T-helper 9 cell (primary cell): ENCODE measurements at regions not wholly inside any gene's neighbourhood (a gene's known extent, or its start where the extent isn't known, plus 50 kb on each side); places are given as distances from the start of the nearest gene placed in this dataset.
"Not testable (repeated sequence)": the region's sequence is repeated elsewhere in the genome, so short reads cannot be mapped to it uniquely, and the experiment has no call there.

Source experiments
- DNase-seq: peaks from one replicate; pipeline ENCODE4 v3.0.0-alpha.2; 2020

- DNase-seq: no peak
These were observed 69.2 kb downstream of the LYZL2 start for GRCh38 chr10:30560326-30560725.

GRCh38 chr10:30559180-30559579 is 70.4 kb downstream of the LYZL2 start:
- no peak for DNase-seq

GRCh38 chr10:30558411-30558810 is 71.1 kb downstream of the LYZL2 start:
- no peak for DNase-seq

GRCh38 chr10:30557884-30558283 is 71.7 kb downstream of the LYZL2 start:
- no peak for DNase-seq

GRCh38 chr10:30556189-30556588 is 73.4 kb downstream of the LYZL2 start:
- DNase-seq: no peak

- DNase-seq: no peak
These were observed 74.1 kb downstream of the LYZL2 start for GRCh38 chr10:30555465-30555864.

GRCh38 chr10:30554440-30554825 is 75.1 kb downstream of the LYZL2 start:
- no peak for DNase-seq

GRCh38 chr10:30553626-30554439 is 75.7 kb downstream of the LYZL2 start:
- no peak for DNase-seq

GRCh38 chr10:30553018-30553625 is 76.4 kb downstream of the LYZL2 start:
- no peak for DNase-seq

- no peak for DNase-seq
These were observed 78.4 kb downstream of the LYZL2 start for GRCh38 chr10:30550967-30551815.

- not testable (repeated sequence) for DNase-seq
These were observed 80.3 kb downstream of the LYZL2 start for GRCh38 chr10:30549134-30549687.

GRCh38 chr10:30546511-30546910 is 83.0 kb downstream of the LYZL2 start:
- no peak for DNase-seq

GRCh38 chr10:30542895-30543288 is 86.7 kb downstream of the LYZL2 start:
- DNase-seq: no peak

- DNase-seq: no peak
These were observed 87.3 kb downstream of the LYZL2 start for GRCh38 chr10:30542001-30542894.

GRCh38 chr10:30540276-30540675 is 89.3 kb downstream of the LYZL2 start:
- DNase-seq: no peak

- no peak for DNase-seq
These were observed 91.5 kb downstream of the LYZL2 start for GRCh38 chr10:30538086-30538485.

- no peak for DNase-seq
These were observed 92.0 kb downstream of the LYZL2 start for GRCh38 chr10:30537586-30537985.

- not testable (repeated sequence) for DNase-seq
These were observed 92.4 kb downstream of the LYZL2 start for GRCh38 chr10:30537158-30537557.

- no peak for DNase-seq
These were observed 93.0 kb downstream of the LYZL2 start for GRCh38 chr10:30536578-30536977.

- no peak for DNase-seq
These were observed 93.9 kb downstream of the LYZL2 start for GRCh38 chr10:30535677-30536076.

- peak; percentile 53 for DNase-seq
These were observed 94.9 kb downstream of the LYZL2 start for GRCh38 chr10:30534465-30535144.
